OCI-LY3 (cell line): ENCODE measurements at regions not wholly inside any gene's neighbourhood (a gene's known extent, or its start where the extent isn't known, plus 50 kb on each side); places are given as distances from the start of the nearest gene placed in this dataset.

ENCODE experiments used
- EZH2phosphoT487 ChIP-seq: fragments of 200-600 bp; shearing (Covaris generic); IDR thresholded peaks from 2 replicates; pipeline ENCODE4 v1.6.1; 2018; ENCODE audit warnings: antibody characterized with exemption, mixed run types, low read depth
- TF ChIP-seq, protein P1 (sequence below): fragments of 200-600, 300-600 bp; sonication (generic); IDR thresholded peaks from 2 replicates; pipeline ENCODE4 v1.5.1; 2014; ENCODE audit warnings: antibody characterized with exemption, low read length, low read depth

DNA sequence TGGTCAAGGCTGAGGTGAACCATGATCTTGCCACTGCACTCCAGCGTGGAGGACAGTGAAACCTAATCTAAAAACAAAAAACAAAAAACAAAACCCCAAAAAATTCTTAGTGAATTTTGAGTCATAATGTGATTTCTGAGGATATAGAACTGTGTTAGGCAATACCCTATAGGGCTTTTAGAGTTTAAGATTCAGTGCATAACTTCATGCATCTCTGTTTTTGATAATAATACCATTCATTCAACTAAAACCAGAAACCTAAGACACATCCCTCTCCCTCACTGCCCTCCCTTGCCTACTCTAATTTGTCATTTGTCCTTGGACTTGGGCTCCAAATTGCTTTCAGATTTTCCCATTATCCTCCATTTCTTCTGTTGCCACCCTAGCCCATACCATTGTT is 405.7 kb upstream of the EDIL3 start:
- TF ChIP-seq, protein P1, sequence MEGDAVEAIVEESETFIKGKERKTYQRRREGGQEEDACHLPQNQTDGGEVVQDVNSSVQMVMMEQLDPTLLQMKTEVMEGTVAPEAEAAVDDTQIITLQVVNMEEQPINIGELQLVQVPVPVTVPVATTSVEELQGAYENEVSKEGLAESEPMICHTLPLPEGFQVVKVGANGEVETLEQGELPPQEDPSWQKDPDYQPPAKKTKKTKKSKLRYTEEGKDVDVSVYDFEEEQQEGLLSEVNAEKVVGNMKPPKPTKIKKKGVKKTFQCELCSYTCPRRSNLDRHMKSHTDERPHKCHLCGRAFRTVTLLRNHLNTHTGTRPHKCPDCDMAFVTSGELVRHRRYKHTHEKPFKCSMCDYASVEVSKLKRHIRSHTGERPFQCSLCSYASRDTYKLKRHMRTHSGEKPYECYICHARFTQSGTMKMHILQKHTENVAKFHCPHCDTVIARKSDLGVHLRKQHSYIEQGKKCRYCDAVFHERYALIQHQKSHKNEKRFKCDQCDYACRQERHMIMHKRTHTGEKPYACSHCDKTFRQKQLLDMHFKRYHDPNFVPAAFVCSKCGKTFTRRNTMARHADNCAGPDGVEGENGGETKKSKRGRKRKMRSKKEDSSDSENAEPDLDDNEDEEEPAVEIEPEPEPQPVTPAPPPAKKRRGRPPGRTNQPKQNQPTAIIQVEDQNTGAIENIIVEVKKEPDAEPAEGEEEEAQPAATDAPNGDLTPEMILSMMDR = no peak
- no peak for TF ChIP-seq EZH2phosphoT487
